ENCODE measurements at regions not wholly inside any gene's neighbourhood (a gene's known extent, or its start where the extent isn't known, plus 50 kb on each side); places are given as distances from the start of the nearest gene placed in this dataset.

DNA sequence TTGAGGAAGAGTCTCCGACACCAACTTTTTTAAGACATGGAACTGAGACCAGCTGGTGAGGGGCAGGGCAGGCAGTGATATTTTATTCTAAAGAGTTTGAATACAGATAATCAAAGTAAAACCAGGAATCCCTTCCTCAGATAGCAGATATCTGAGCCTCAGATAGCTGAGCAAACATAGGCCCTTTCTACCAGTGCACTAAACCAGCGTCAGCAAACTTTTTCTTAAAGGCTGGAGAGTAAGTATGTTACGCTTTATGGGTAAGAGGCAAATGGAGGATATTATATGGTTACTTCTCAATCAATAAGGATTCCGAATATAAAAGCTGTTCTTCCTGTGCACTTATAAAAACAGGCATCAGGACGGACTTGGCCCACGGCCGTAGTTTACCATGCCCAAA, 73.9 kb downstream of the WNT5A start:
- DNase-seq (ENCODE audit: low read depth, low spot score) = no peak
- TF ChIP-seq, protein P1, sequence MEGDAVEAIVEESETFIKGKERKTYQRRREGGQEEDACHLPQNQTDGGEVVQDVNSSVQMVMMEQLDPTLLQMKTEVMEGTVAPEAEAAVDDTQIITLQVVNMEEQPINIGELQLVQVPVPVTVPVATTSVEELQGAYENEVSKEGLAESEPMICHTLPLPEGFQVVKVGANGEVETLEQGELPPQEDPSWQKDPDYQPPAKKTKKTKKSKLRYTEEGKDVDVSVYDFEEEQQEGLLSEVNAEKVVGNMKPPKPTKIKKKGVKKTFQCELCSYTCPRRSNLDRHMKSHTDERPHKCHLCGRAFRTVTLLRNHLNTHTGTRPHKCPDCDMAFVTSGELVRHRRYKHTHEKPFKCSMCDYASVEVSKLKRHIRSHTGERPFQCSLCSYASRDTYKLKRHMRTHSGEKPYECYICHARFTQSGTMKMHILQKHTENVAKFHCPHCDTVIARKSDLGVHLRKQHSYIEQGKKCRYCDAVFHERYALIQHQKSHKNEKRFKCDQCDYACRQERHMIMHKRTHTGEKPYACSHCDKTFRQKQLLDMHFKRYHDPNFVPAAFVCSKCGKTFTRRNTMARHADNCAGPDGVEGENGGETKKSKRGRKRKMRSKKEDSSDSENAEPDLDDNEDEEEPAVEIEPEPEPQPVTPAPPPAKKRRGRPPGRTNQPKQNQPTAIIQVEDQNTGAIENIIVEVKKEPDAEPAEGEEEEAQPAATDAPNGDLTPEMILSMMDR (IDR thresholded peaks at IDR 0.05; ENCODE audit: low read depth, low read length) = no peak
- Histone ChIP-seq H3K9me3 (ENCODE audit: control insufficient read depth, insufficient read depth, low read length) (no peaks in the 10 kb centered on the region), H3K27me3 (ENCODE audit: control insufficient read depth, insufficient read depth, low read length) (no peaks in the 10 kb centered on the region), H3K4me3 (ENCODE audit: low read depth, low read length) (no peak overlapping the region), H3K27ac (ENCODE audit: low read depth, low read length) (no peak overlapping the region)
- ChIA-PET POLR2A (no interaction called here), CTCF (no interaction called here)

DNA sequence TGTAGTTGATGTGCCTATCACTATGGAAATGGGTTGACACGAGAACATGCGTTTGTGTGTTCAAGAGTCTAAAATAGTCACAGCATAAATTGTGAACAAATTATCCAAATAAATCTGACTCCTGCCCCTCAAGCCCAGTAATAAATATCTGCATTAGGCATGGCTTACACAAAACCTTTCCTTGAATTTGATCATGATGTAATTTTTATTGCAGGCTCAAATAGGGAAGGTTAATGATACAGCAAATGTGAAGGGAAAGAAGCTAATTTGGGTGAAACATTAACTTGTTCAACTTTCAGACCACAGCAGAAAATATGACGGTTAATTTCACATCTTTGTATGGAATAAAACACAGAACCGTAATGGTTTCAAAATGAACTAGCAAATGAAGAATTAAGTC, 74.6 kb downstream of the WNT5A start:
- no peaks in the 10 kb centered on the region for H3K27me3 ChIP-seq (ENCODE audit: control insufficient read depth, insufficient read depth, low read length)
- ChIA-PET POLR2A (no interaction called here), CTCF (no interaction called here)
- H3K9me3 ChIP-seq (ENCODE audit: control insufficient read depth, insufficient read depth, low read length) = no peaks in the 10 kb centered on the region
- H3K27ac ChIP-seq (ENCODE audit: low read depth, low read length) = no peak overlapping the region
- TF ChIP-seq, protein P1 (IDR thresholded peaks at IDR 0.05; ENCODE audit: low read depth, low read length) = no peak
- no peak for DNase-seq (ENCODE audit: low read depth, low spot score)
- H3K4me3 ChIP-seq (ENCODE audit: low read depth, low read length) = no peak overlapping the region

DNA sequence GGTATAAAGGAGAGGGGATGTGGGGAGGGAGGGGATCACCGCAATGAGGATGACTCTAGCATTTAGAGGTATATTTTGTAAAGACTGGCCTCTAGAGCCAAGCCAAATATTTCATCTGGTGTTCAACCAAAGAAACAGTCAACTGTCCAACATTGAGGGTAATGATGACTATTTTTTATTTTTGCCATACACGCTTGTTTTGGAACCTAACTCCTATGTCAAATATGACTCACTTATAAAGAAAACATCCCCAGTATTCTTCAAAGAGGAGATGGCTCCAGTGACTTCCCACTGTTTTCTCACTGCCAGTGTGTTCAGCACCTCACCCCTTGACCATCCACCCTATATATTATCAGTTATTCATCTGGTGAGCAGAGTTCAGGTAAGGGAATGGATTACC, 77.3 kb downstream of the WNT5A start:
- Histone ChIP-seq H3K27ac (ENCODE audit: low read depth, low read length) (no peak overlapping the region), H3K4me3 (ENCODE audit: low read depth, low read length) (no peak overlapping the region), H3K9me3 (ENCODE audit: control insufficient read depth, insufficient read depth, low read length) (peaks cover 6% of the 10 kb centered on the region), H3K27me3 (ENCODE audit: control insufficient read depth, insufficient read depth, low read length) (no peaks in the 10 kb centered on the region)
- TF ChIP-seq, protein P1 (IDR thresholded peaks at IDR 0.05; ENCODE audit: low read depth, low read length) = no peak
- CTCF ChIA-PET = no interaction called here
- DNase-seq (ENCODE audit: low read depth, low spot score) = no peak
- POLR2A ChIA-PET = no interaction called here

DNA sequence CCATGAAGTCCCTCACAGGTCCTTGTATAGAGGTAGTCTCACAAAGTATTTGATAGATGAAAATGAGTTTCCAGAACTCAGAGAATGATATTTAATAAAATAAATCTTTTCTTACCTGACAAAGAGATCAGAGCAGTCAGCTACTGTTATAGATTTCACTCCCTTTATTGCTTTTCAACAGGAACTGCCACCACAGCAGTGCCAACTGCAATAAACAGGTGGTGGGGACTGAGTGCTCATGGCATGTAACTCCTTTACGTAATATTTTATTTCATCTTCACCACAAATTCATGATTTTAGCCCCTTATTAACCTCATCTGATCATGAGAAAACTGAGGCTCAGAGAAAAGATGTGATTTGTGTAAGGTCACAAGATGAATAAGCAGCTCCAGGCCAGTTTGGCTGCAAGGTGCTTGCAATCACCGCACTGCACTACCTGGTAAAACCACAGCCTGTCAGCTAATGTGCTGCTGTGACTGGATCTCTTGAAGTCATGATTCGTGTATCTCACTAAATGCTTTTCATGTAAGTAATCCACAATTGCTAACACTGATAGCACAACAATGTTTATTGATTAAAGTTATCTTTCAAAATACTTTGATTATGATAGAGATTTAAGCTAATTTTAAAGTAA, 78.8 kb downstream of the WNT5A start:
- no peaks in the 10 kb centered on the region for H3K27me3 ChIP-seq (ENCODE audit: control insufficient read depth, insufficient read depth, low read length)
- CTCF ChIA-PET = no interaction called here
- POLR2A ChIA-PET = no interaction called here
- DNase-seq (ENCODE audit: low read depth, low spot score) = no peak
- H3K9me3 ChIP-seq (ENCODE audit: control insufficient read depth, insufficient read depth, low read length) = peaks cover 6% of the 10 kb centered on the region
- H3K4me3 ChIP-seq (ENCODE audit: low read depth, low read length) = no peak overlapping the region
- no peak overlapping the region for H3K27ac ChIP-seq (ENCODE audit: low read depth, low read length)
- TF ChIP-seq, protein P1 (IDR thresholded peaks at IDR 0.05; ENCODE audit: low read depth, low read length) = no peak

DNA sequence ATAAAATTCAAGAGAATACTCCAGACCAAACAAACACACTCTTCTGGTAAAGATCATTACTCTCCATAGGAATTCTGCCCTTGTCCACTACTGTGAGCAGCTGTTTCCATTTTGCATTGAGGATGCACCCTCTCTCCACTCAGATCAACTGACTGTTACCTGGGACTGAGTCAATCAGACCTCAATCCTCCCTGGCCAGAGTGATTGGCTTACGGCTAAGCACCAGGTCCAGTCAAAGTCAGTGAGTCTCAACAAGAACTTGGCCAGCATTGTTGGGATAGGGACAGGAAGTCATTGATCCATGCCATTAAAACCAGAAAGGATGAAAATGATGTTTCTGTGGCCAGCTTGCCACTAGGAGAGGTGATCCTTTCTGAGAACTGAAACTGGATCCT, 79.7 kb downstream of the WNT5A start:
- Histone ChIP-seq H3K9me3 (ENCODE audit: control insufficient read depth, insufficient read depth, low read length) (peaks cover 6% of the 10 kb centered on the region), H3K27ac (ENCODE audit: low read depth, low read length) (no peak overlapping the region), H3K27me3 (ENCODE audit: control insufficient read depth, insufficient read depth, low read length) (no peaks in the 10 kb centered on the region), H3K4me3 (ENCODE audit: low read depth, low read length) (no peak overlapping the region)
- no peak for DNase-seq (ENCODE audit: low read depth, low spot score)
- CTCF ChIA-PET = no interaction called here
- TF ChIP-seq, protein P1 (IDR thresholded peaks at IDR 0.05; ENCODE audit: low read depth, low read length) = no peak
- POLR2A ChIA-PET = no interaction called here
